ENCODE measurements at regions not wholly inside any gene's neighbourhood (a gene's known extent, or its start where the extent isn't known, plus 50 kb on each side); places are given as distances from the start of the nearest gene placed in this dataset.

GRCh38 chr13:100852146-100852545 is 177.6 kb upstream of the TMTC4 start:
- TF ChIP-seq SIN3A (IDR thresholded peaks at IDR 0.05; ENCODE audit: borderline replicate concordance, insufficient read depth, low read length) (no peak), TAF1 (IDR thresholded peaks at IDR 0.05; ENCODE audit: borderline replicate concordance, insufficient read depth, low read length) (no peak), POLR2AphosphoS5 (IDR thresholded peaks at IDR 0.05; ENCODE audit: low read depth, low read length) (no peak), REST (IDR thresholded peaks at IDR 0.05; ENCODE audit: insufficient read depth in 1 of 2, low read depth in 2 of 2, low read length in 2 of 2) (no peak), FOXP2 (optimal IDR thresholded peaks at IDR 0.05; ENCODE audit: borderline replicate concordance, extremely low read depth, extremely low read length, insufficient read depth) (no peak)

Measured in PFSK-1 (cell line).